Astrocyte of the spinal cord (primary cell): ENCODE measurements at regions not wholly inside any gene's neighbourhood (a gene's known extent, or its start where the extent isn't known, plus 50 kb on each side); places are given as distances from the start of the nearest gene placed in this dataset.

ENCODE experiments used
- DNase-seq: peaks from one replicate; pipeline ENCODE4 v3.0.0; 2011; ENCODE audit warnings: low read depth, low spot score
- H3K4me3 ChIP-seq: 2 replicates; pipeline ENCODE4 v1.5.1; 2011; ENCODE audit warnings: low read depth, mild to moderate bottlenecking, low read length, moderate library complexity
- in situ Hi-C: cut with HindIII; loops from 2 replicates; pipeline ENCODE4 v1.10.0; 2017; ENCODE audit warnings: low sequenced_read_pairs
- TF ChIP-seq, protein P1 (sequence below): IDR thresholded peaks from 2 replicates; pipeline ENCODE4 v1.5.1; 2012; ENCODE audit warnings: low read depth, mild to moderate bottlenecking, low read length, inconsistent platforms

- in situ Hi-C loops = no loop called here
- no peak for DNase-seq
- no peak overlapping the region for H3K4me3 ChIP-seq
- TF ChIP-seq, protein P1, sequence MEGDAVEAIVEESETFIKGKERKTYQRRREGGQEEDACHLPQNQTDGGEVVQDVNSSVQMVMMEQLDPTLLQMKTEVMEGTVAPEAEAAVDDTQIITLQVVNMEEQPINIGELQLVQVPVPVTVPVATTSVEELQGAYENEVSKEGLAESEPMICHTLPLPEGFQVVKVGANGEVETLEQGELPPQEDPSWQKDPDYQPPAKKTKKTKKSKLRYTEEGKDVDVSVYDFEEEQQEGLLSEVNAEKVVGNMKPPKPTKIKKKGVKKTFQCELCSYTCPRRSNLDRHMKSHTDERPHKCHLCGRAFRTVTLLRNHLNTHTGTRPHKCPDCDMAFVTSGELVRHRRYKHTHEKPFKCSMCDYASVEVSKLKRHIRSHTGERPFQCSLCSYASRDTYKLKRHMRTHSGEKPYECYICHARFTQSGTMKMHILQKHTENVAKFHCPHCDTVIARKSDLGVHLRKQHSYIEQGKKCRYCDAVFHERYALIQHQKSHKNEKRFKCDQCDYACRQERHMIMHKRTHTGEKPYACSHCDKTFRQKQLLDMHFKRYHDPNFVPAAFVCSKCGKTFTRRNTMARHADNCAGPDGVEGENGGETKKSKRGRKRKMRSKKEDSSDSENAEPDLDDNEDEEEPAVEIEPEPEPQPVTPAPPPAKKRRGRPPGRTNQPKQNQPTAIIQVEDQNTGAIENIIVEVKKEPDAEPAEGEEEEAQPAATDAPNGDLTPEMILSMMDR = no peak
Measured at GRCh38 chr14:98160901-98161300, 1111.1 kb downstream of the BCL11B start.

GRCh38 chr14:98161356-98161755 is 1110.6 kb downstream of the BCL11B start:
- TF ChIP-seq, protein P1 = no peak
- DNase-seq = no peak
- no peak overlapping the region for H3K4me3 ChIP-seq
- in situ Hi-C loops = no loop called here

DNA sequence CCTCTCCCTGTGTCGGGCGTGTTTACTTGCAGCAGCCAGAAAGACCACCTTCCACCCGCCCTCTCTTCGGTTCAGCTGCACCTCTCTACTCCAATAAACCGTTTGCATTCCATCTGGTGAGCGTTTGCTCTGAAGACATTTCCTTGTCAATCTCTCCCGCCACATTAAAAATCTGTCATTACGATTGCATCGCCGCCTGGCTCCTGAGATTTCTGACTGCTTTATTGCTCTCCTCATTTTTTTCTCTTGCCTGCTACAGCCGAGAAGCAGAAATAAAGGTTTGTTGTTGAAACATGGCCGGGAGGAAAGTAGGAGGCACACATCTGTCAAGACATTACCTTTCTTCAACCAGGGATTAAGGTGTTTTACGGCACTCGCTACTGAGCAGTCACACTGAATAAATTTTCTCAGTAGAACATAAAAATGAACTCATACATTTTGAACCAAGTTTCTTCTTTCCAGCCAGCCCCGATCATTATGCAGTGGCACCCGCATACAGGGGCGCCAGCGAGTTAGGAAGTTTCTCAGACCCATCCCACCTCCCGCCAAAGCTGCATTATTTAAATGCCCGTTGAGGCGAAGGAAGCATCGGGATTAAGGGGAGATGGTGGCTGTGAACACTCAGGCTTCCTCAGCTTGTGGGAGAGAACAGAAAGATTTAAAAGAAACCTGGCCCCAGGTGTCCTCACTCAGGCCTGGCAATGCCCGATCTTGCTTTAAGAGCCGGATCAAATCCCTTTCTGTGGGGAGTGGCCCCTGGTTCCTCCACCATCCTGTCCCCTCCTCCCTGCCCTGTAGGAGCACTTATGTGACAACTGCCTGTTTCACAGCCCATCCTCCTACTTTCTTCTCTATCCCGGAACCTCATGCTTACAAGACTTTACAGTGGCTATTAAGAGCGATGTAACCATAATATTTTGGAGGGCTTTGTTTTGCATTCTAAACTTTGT is 1108.9 kb downstream of the BCL11B start:
- TF ChIP-seq, protein P1 = no peak

DNA sequence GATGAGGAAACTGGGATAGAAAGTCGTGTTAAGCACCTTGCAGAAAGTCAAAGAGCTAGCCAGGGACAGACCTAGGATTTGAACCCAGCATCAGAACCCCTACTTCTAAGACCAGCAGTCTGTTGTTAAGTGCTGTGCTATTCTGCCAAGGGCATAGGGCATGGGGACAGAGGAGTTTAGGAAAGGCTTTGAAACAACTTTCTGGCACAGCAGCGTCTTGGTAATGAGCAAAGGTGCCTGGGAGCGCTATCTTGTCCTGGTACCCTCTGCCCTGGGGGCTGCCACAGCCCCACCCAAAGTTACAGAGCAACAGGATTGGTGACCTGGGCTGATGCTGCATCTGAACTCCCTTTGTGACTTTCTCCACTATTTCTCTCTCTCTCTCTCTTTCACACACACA is 1108.1 kb downstream of the BCL11B start:
- in situ Hi-C loops = no loop called here
- TF ChIP-seq, protein P1 = no peak
- no peak overlapping the region for H3K4me3 ChIP-seq
- DNase-seq = no peak

More for the DNA sequence above, 1108.9 kb downstream of the BCL11B start:
- no peak for DNase-seq
- no peak overlapping the region for H3K4me3 ChIP-seq
- in situ Hi-C loops = no loop called here

- H3K4me3 ChIP-seq = no peak overlapping the region
- in situ Hi-C loops = no loop called here
- no peak for DNase-seq
- TF ChIP-seq, protein P1 = no peak
Measured at GRCh38 chr14:98165976-98166375, 1106.0 kb downstream of the BCL11B start.

DNA sequence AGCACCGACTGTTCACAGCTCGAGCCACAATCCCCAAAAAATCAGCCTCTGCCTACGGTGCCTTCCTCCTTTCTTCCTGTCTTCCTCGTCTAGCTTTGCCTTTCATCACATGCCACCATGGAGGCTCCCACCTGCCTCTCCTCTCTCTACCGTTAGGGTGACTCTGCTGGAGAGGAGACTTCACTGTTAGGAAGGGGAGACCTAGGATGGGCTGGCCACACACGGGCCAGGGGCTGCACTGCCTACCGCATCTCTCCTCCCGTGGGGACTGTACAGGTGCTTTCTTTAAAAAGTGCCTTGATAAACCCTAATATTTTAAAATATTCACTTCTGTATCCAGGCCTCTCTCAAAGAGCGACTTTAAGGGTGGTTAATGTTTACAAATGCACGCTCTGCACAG is 1104.7 kb downstream of the BCL11B start:
- H3K4me3 ChIP-seq = no peak overlapping the region
- DNase-seq = no peak
- TF ChIP-seq, protein P1 = no peak
- in situ Hi-C loops = no loop called here
